HG02970 (cell line): ENCODE measurements at regions not wholly inside any gene's neighbourhood (a gene's known extent, or its start where the extent isn't known, plus 50 kb on each side); places are given as distances from the start of the nearest gene placed in this dataset.
"Not testable (repeated sequence)": the region's sequence is repeated elsewhere in the genome, so short reads cannot be mapped to it uniquely, and the experiment has no call there.

Source experiments
- ATAC-seq: cut with Tn5 transposase; IDR thresholded peaks from one replicate; pipeline ENCODE4 v1.9.1; 2021; ENCODE audit warnings: mild to moderate bottlenecking, moderate library complexity, moderate number of reproducible peaks; ENCODE audit not compliant: unreplicated experiment, low FRiP score

- ATAC-seq, result not testable (repeated sequence)
Observed at GRCh38 chr4:35021222-35021621, 1223.1 kb downstream of the ARAP2 start.

- no peak for ATAC-seq
Observed at GRCh38 chr4:35025152-35025834, 1219.0 kb downstream of the ARAP2 start.

- no peak for ATAC-seq
Observed at GRCh38 chr4:35038079-35038805, 1206.1 kb downstream of the ARAP2 start.

- ATAC-seq, result no peak
Observed at GRCh38 chr4:35038845-35039244, 1205.5 kb downstream of the ARAP2 start.

- no peak for ATAC-seq
Observed at GRCh38 chr4:35052546-35052945, 1191.8 kb downstream of the ARAP2 start.

DNA sequence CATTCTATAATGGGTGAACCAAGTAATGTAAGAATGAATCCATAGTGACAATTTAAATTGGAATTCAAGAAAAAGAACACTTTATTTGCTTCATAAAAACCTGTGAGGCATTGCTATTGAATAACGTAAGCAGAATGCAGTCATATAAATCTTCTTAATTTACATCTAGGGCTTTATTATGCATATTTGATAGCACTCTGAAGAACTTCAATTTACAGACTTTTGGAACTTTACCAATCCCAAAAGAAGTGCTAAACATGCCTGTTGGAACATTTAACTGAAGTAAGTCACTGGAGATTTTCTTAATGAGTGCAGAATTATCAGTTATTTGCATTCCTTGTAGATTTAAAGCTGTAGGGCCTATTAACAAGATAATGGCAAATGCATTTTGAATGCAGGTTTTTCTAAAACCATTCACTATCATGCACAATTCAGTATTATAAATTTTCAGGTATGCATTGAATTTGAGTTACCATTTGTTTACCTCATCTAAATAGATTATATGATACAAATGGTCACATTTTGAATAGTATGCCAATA is 1181.2 kb downstream of the ARAP2 start:
- ATAC-seq, result no peak

GRCh38 chr4:35066406-35066805 is 1177.9 kb downstream of the ARAP2 start:
- no peak for ATAC-seq

DNA sequence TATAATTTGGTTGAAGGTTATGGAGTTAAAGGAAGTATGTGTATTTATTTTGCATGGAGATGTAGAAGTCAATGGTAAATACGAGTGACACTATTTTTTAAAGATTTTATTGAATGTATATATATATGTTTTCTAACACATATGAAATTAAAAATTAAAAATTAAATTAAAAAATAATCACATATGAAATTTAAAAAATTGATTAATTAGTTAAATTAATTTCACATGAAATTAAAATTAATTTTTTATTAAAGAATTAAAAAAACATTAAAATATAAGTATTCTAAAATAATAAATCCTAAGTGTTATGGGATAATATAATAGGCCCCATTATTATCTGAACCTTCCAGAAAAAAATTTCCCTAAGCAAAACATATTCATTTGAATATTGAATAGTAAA is 1163.5 kb downstream of the ARAP2 start:
- ATAC-seq, result no peak

DNA sequence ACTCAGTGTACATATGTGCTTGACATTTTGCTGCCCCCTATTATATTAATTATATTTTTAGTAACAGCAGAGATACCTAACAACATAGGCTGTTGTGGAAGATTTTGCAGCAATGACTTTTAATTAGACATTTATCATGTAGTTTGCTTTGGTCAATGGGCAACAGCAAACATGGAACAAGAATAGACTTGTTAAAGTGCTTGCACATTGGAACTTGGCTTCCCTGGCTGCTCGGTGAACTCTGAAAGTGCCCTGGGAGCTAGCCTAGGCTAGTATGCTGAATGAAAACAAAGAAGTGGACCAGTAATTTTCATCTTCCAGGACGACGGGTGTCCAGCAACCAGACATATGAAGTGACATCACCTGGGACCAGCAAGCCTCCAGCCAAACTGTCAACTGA is 1157.1 kb downstream of the ARAP2 start:
- ATAC-seq, result no peak

DNA sequence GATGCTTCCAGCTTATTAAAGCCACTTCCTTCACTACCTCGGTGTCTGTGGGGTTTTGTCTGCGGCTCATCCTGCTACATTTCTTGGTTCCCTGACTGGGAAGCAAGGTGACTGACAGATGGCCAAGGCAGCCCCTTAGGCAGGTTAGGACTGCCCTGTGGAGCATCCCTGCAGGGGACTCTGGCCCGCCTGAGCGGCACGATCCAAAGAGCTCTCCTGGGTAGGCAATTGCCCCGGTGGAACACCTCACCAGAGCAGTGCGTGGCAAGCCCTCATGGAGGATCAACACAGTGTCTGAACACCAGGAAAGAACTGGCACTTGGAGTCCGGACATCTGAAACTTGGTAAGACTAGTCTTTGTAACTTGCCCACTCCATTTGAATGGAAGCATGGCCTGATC is 1143.4 kb downstream of the ARAP2 start:
- ATAC-seq, result no peak

DNA sequence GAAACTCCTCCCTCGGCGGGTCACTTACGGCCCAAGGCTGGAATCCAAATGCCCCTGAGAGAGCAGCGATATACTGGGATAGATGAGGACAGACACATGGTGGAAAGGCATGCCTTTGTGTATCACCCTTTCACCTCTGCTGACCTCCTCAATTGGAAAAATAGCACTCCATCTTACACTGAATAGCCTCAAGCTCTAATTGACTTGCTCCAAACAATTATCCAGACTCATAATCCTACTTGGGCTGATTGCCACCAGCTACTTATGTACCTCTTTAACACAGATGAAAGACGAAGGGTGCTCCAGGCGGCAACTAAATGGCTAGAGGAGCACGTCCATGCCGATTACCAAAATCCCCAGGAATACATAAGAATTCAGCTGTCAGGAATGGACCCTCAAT is 1142.2 kb downstream of the ARAP2 start:
- ATAC-seq, result no peak

GRCh38 chr4:35105486-35105885 is 1138.8 kb downstream of the ARAP2 start:
- ATAC-seq, result no peak

DNA sequence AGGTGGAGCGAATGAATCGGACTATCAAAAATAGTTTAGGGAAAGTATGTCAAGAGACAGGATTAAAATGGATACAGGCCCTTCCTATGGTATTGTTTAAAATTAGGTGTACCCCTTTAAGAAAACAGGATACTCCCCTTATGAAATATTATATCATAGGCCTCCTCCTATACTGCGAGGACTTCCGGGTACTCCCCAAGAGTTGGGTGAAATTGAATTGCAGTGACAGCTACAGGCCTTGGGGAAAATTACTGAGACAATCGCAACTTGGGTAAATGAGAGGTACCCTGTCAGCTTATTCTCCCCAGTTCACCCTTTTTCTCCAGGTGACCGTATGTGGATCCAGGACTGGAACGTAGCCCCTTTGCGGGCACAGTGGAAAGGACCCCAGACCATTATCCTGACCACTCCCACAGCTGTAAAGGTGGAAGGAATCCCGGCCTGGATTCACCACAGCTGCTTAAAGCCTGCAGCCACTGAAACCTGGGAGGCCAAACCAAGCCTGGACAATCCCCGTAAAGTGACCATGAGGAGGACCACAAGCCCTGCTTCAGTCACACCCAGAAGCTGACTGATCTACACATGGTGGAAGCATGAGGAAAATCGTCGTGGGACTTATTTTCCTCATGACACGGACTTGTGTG is 1138.1 kb downstream of the ARAP2 start:
- ATAC-seq, result no peak

DNA sequence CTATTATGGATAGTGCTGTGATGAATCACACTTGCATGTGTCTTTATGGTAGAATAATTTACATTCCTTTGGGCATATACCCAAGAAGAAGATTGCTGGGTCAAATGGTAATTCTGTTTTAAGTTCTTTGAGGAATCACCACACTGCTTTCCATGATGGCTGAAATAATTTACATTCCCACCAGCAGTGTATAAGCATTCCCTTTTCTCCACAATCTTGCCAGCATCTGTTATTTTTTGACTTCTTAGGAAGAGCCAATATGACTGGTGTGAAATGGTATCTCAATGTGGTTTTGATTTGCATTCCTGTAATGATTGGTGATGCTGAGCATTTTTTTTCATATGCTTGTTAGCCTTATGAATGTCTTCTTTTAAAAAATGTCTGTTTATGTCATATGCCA is 1120.2 kb downstream of the ARAP2 start:
- no peak for ATAC-seq

DNA sequence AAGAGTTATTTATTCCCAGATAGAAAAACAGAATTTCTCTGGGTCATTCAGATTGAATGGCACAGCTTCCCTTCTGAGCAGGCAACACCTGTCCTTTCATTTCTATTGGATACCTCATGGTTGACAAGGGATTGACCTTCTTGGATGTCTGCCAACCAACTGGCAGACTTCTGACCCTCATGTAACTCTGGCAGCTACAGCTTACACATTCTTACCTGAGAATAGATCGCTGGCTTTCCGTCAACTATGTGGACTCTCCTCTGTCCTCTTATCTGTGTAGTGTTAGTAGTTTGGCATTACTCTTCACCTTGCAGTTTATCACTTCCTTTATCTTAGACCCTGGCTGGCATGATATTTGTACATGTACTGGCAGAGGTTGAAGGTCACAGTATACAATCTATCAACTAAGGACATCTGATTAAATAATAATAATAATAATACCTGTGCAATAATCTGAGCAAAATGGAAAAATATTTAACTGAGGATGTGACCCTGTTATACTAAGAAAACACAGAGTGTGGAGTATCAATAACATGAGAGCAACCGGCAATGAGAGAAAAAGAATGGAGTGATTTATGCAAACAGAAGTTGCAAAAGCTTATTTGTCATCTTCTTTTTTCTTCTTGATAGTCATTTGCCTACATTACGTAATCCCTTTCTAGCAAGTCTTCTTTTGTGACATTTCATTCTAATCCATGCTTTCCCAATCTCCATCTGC is 1118.2 kb downstream of the ARAP2 start:
- ATAC-seq, result no peak

- ATAC-seq, result no peak
Observed at GRCh38 chr4:35138449-35138848, 1105.9 kb downstream of the ARAP2 start.

GRCh38 chr4:35147761-35148160 is 1096.6 kb downstream of the ARAP2 start:
- ATAC-seq, result no peak

- no peak for ATAC-seq
Observed at GRCh38 chr4:35151816-35152572, 1092.3 kb downstream of the ARAP2 start.

DNA sequence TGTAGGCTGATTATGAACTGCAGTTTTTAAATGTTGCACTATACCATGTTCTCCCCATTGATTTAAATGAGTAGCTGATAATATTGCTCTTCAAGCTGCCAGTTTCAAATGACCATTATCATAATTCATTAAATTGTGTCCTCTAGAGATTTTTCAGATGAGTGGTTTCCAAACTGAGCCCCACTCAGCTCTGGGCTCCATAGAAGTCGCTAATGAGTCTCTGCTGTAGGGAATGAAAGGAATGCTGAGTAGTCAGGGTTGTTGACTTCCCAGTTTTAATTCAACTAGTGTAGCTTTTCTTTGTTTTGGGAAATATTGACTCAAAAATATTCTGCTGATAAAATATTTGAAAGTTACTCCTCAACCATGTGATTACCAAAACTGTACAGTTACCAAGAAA is 1081.1 kb downstream of the ARAP2 start:
- no peak for ATAC-seq

- no peak for ATAC-seq
Observed at GRCh38 chr4:35164063-35164462, 1080.3 kb downstream of the ARAP2 start.
